ENCODE measurements at regions not wholly inside any gene's neighbourhood (a gene's known extent, or its start where the extent isn't known, plus 50 kb on each side); places are given as distances from the start of the nearest gene placed in this dataset.

GRCh38 chr1:242800521-242800920 is 276.0 kb upstream of the PLD5 start:
- intact Hi-C loops (cut with micrococcal nuclease), result no loop called here
- ChIA-PET RAD21 (ENCODE audit: low non-redundant PET in 1 of 2, low total read pairs in 2 of 2, uncharacterized antibody in 2 of 2, unreplicated experiment in 2 of 2) (no interaction called here), POLR2A (no interaction called here), CTCF (no interaction called here)
- no TSS peak for BruUV-seq (replicated peaks)
- no peaks in the 10 kb centered on the region for H3K9me3 ChIP-seq (ENCODE audit: control insufficient read depth in 1 of 2, insufficient read depth in 1 of 2, low read depth in 1 of 2, low read length in 2 of 2)
- H3K4me1 ChIP-seq (ENCODE audit: control insufficient read depth in 1 of 2, insufficient read depth in 2 of 2, low read length in 2 of 2), result no peaks in the 10 kb centered on the region
- H3K4me2 ChIP-seq (ENCODE audit: low read length), result no peak overlapping the region
- TF ChIP-seq CBX3 (IDR thresholded peaks at IDR 0.05; ENCODE audit: low read depth) (no peak), SIN3A (IDR thresholded peaks at IDR 0.05; ENCODE audit: low read depth) (no peak), SRF (IDR thresholded peaks at IDR 0.05; ENCODE audit: low read depth) (no peak), JUND (IDR thresholded peaks at IDR 0.05) (no peak), EZH2 (IDR thresholded peaks at IDR 0.05) (no peak), ATF3 (IDR thresholded peaks at IDR 0.05) (no peak), POLR2AphosphoS5 (IDR thresholded peaks at IDR 0.05; ENCODE audit: low read depth, low read length) (no peak), CEBPB (IDR thresholded peaks at IDR 0.05; ENCODE audit: low read depth) (no peak), ZNF274 (IDR thresholded peaks at IDR 0.05; ENCODE audit: low read depth, low read length) (no peak), TCF7L2 (IDR thresholded peaks at IDR 0.05; ENCODE audit: borderline replicate concordance, extremely low read depth, insufficient read depth, insufficient read length) (no peak)
- TF ChIP-seq, protein P1, sequence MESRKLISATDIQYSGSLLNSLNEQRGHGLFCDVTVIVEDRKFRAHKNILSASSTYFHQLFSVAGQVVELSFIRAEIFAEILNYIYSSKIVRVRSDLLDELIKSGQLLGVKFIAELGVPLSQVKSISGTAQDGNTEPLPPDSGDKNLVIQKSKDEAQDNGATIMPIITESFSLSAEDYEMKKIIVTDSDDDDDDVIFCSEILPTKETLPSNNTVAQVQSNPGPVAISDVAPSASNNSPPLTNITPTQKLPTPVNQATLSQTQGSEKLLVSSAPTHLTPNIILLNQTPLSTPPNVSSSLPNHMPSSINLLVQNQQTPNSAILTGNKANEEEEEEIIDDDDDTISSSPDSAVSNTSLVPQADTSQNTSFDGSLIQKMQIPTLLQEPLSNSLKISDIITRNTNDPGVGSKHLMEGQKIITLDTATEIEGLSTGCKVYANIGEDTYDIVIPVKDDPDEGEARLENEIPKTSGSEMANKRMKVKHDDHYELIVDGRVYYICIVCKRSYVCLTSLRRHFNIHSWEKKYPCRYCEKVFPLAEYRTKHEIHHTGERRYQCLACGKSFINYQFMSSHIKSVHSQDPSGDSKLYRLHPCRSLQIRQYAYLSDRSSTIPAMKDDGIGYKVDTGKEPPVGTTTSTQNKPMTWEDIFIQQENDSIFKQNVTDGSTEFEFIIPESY (IDR thresholded peaks at IDR 0.05; ENCODE audit: extremely low read depth, insufficient replicate concordance, low read length), result no peak
- H3K79me2 ChIP-seq (ENCODE audit: insufficient read depth, low read length), result no peaks in the 10 kb centered on the region
- H3K27ac ChIP-seq (ENCODE audit: low read depth, low read length), result no peak overlapping the region
- H4K20me1 ChIP-seq (ENCODE audit: insufficient read depth), result no peaks in the 10 kb centered on the region
- no peaks in the 10 kb centered on the region for H3K27me3 ChIP-seq (ENCODE audit: insufficient read depth, low read length)
- no peak overlapping the region for H2AFZ ChIP-seq (ENCODE audit: low read depth, low read length, poor library complexity, severe bottlenecking)
- no peak overlapping the region for H3K4me3 ChIP-seq (replicated peaks in 1 of 2; ENCODE audit: low read depth in 1 of 2, low read length in 2 of 2)
- no peak overlapping the region for H3K9ac ChIP-seq (ENCODE audit: low read length)
- H3K9me2 ChIP-seq (ENCODE audit: insufficient read depth), result no peaks in the 10 kb centered on the region
- ATAC-seq (no peak), DNase-seq (ENCODE audit: low read depth, low spot score) (no peak)
- H3K36me3 ChIP-seq (ENCODE audit: control insufficient read depth in 1 of 2, insufficient read depth in 2 of 2, low read length in 2 of 2), result no peaks in the 10 kb centered on the region
